Upper lobe of right lung (tissue), 1 donor: ENCODE measurements at regions not wholly inside any gene's neighbourhood (a gene's known extent, or its start where the extent isn't known, plus 50 kb on each side); places are given as distances from the start of the nearest gene placed in this dataset.

ENCODE experiments used
- ATAC-seq: fragments of 200-7000 bp; cut with Tn5 transposase; one replicate; pipeline ENCODE4 v1.9.1; 2020; ENCODE audit warnings: mild to moderate bottlenecking, moderate library complexity
- DNase-seq: peaks from one replicate; pipeline ENCODE4 v3.0.0-alpha.2; 2020
- H3K27ac ChIP-seq: fragments of 200-600 bp; one replicate; pipeline ENCODE4 v1.8.0; 2022
- H3K27me3 ChIP-seq: fragments of 200-600 bp; one replicate; pipeline ENCODE4 v1.8.0; 2022; ENCODE audit warnings: mild to moderate bottlenecking
- H3K36me3 ChIP-seq: fragments of 200-600 bp; one replicate; pipeline ENCODE4 v1.8.0; 2022
- H3K4me1 ChIP-seq: fragments of 200-600 bp; one replicate; pipeline ENCODE4 v1.8.0; 2022
- H3K4me3 ChIP-seq: fragments of 200-600 bp; one replicate; pipeline ENCODE4 v1.8.0; 2022; ENCODE audit warnings: mild to moderate bottlenecking
- H3K9me3 ChIP-seq: fragments of 200-600 bp; one replicate; pipeline ENCODE4 v1.8.0; 2022
- intact Hi-C: fragments of 100-400 bp; cut with DNase I; formaldehyde crosslinking; loops from one replicate; pipeline ENCODE4 v1.11.0; 2022
- TF ChIP-seq, protein P1 (sequence below): fragments of 200-600 bp; IDR thresholded peaks from one replicate; pipeline ENCODE4 v1.8.0; 2022; ENCODE audit warnings: antibody characterized with exemption
- donor health status: DM: no; HTN: yes; CAD: no; lungs with severe emphysema.

DNA sequence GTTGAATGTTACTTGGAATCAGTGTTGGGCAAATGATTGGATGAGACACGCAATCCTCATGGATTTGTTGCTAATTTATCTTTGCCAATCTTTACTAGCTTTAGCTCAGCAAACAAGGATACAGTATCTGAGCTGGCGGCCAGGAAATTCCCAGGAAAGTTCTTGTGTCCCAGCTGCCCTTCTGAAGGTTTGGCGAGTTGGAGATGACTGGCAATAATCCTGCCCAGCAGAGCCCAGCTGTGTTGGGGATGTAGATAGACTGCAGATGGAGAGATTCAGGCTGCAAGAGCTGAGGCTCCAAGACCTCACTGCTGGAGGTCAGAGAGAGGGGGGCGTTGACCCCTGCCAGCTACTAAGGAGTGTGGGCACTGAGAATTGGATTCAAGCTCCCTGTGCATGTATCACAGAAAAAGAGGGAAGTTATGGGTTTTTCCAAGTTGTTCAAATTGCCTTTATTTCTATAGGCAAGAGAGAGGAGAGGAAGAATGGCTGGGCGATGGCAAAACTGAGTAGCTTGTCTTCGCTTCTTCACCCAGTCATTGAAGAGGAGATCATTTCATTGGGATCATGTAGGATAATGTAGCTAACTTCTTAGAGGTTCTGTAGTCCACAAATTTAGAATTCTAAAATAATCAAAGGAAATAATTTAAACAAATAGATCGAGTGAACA lies 506.8 kb upstream of the LRATD1 start:
- Histone ChIP-seq H3K9me3 (no peaks in the 10 kb centered on the region), H3K4me3 (no peak overlapping the region), H3K27ac (no peak overlapping the region), H3K27me3 (no peaks in the 10 kb centered on the region), H3K4me1 (no peaks in the 10 kb centered on the region), H3K36me3 (no peaks in the 10 kb centered on the region)
- ATAC-seq = no peak
- DNase-seq = no peak
- intact Hi-C loops = no loop called here
- TF ChIP-seq, protein P1, sequence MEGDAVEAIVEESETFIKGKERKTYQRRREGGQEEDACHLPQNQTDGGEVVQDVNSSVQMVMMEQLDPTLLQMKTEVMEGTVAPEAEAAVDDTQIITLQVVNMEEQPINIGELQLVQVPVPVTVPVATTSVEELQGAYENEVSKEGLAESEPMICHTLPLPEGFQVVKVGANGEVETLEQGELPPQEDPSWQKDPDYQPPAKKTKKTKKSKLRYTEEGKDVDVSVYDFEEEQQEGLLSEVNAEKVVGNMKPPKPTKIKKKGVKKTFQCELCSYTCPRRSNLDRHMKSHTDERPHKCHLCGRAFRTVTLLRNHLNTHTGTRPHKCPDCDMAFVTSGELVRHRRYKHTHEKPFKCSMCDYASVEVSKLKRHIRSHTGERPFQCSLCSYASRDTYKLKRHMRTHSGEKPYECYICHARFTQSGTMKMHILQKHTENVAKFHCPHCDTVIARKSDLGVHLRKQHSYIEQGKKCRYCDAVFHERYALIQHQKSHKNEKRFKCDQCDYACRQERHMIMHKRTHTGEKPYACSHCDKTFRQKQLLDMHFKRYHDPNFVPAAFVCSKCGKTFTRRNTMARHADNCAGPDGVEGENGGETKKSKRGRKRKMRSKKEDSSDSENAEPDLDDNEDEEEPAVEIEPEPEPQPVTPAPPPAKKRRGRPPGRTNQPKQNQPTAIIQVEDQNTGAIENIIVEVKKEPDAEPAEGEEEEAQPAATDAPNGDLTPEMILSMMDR = no peak

DNA sequence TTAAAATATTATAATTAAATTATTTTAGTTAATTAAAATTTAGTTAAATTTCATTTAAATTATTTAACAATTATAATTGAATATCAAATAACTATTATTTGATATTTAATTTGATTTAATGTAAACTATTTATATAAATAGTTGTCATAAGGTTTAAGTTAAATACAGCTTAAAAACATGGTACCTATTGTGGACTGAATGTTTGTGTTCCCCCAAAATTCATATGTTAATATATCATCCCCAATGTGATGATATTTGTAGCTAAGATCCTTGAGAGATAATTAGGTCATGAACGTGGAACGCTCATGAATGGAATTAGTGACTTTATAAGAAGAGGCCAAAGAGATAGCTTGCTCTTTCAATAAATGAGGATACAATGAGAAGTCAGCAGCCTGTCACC lies 505.7 kb upstream of the LRATD1 start:
- H3K27ac ChIP-seq = no peak overlapping the region

DNA sequence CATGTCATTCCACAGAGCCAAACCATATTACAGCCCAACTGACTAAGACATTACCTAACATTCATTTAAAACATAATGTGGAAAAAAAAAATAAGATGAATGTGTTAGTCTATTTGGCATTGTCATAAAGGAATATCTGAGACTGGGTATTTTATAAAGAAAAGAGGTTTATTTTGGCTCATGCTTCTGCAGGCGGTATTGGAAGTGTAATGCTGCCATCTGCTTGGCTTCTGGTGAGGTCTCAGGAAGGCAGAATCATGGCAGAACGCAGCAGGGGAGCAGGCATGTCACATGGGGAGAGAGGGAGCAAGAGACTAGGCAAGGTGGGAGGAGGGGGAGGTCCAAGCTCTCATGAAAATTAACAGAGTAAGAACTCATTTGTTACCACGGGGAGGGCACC lies 504.8 kb upstream of the LRATD1 start:
- H3K27me3 ChIP-seq = no peaks in the 10 kb centered on the region
- TF ChIP-seq, protein P1 = no peak
- DNase-seq (no peak), ATAC-seq (no peak)
- H3K36me3 ChIP-seq = no peaks in the 10 kb centered on the region
- no peak overlapping the region for H3K4me3 ChIP-seq
- H3K27ac ChIP-seq = no peak overlapping the region
- H3K4me1 ChIP-seq = no peaks in the 10 kb centered on the region
- intact Hi-C loops = no loop called here
- no peaks in the 10 kb centered on the region for H3K9me3 ChIP-seq

More for the DNA sequence above, 505.7 kb upstream of the LRATD1 start:
- H3K9me3 ChIP-seq = no peaks in the 10 kb centered on the region
- H3K27me3 ChIP-seq = no peaks in the 10 kb centered on the region
- DNase-seq = no peak
- H3K36me3 ChIP-seq = no peaks in the 10 kb centered on the region
- H3K4me1 ChIP-seq = no peaks in the 10 kb centered on the region
- no peak for ATAC-seq
- TF ChIP-seq, protein P1 = no peak
- intact Hi-C loops = no loop called here
- H3K4me3 ChIP-seq = no peak overlapping the region

DNA sequence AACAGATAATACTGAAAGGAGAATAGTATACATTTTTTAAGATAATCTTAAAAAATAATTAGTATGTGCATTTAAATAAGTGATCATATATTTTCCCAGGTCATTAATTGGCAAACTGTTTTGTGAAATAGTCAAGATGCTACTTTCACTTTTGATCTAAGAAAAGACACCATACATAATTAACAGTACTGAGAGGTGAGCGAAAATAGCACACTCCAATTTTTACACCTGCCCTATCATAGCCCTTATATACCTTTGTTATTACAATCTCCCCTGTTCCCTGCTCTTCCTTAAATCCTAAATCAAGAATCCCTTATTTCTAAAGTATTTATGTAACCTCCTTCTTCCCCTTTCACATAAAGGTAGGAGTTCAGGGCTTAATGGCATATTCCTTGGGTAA lies 500.1 kb upstream of the LRATD1 start:
- no peaks in the 10 kb centered on the region for H3K27me3 ChIP-seq
- intact Hi-C loops = no loop called here
- H3K4me1 ChIP-seq = no peaks in the 10 kb centered on the region
- no peak for DNase-seq
- TF ChIP-seq, protein P1 = no peak
- no peaks in the 10 kb centered on the region for H3K9me3 ChIP-seq
- no peak overlapping the region for H3K4me3 ChIP-seq
- H3K27ac ChIP-seq = no peak overlapping the region
- no peak for ATAC-seq
- no peaks in the 10 kb centered on the region for H3K36me3 ChIP-seq

DNA sequence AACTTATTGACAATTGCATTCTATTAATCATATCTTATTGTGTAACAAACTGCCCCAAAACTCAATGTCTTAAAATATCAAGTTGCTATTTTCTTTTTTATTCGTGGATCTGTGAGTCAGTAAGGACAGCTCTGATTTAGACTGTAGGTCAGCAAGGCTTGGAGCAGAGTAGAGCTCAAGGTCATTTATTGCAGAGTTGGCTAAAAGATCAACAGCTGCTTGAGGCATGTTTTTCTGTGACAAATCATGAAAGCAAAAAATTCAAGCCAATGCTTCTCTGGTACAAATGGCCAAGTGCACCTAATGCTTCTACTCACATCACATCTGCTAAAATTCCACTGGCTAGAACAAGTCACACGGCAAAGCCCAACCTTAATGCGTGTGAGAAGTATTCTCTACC lies 497.7 kb upstream of the LRATD1 start:
- intact Hi-C loops = no loop called here
- Histone ChIP-seq H3K9me3 (no peaks in the 10 kb centered on the region), H3K4me3 (no peak overlapping the region), H3K4me1 (no peaks in the 10 kb centered on the region), H3K36me3 (no peaks in the 10 kb centered on the region), H3K27ac (no peak overlapping the region), H3K27me3 (no peaks in the 10 kb centered on the region)
- ATAC-seq (no peak), DNase-seq (no peak)
- TF ChIP-seq, protein P1 = no peak

DNA sequence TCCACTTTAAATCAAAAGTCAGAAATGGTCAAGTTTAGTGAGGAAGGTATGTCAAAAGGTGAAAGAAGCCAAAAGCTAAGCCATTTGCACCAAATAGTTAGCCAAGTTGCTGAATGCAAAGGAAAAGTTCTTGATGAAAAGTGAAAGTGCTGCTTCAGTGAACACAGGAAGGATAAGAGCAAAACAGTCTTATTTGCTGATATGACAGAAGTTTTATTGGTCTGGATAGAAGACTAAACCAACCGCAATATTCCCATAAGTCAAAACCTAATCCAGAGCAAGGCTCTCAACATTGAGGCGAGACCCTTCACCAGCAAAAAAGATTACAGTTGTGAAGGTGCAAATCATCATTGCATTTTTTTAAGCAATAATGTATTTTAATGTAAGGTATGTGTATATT lies 496.5 kb upstream of the LRATD1 start:
- Histone ChIP-seq H3K4me3 (no peak overlapping the region), H3K4me1 (no peaks in the 10 kb centered on the region), H3K27ac (no peak overlapping the region), H3K9me3 (no peaks in the 10 kb centered on the region), H3K36me3 (no peaks in the 10 kb centered on the region), H3K27me3 (no peaks in the 10 kb centered on the region)
- no peak for DNase-seq
- intact Hi-C loops = no loop called here
- TF ChIP-seq, protein P1 = no peak
- ATAC-seq = no peak
